Fibroblast of pulmonary artery (primary cell): ENCODE measurements at regions not wholly inside any gene's neighbourhood (a gene's known extent, or its start where the extent isn't known, plus 50 kb on each side); places are given as distances from the start of the nearest gene placed in this dataset.
"Not testable (repeated sequence)": the region's sequence is repeated elsewhere in the genome, so short reads cannot be mapped to it uniquely, and the experiment has no call there.

Experiments
- DNase-seq: peaks from one replicate; pipeline ENCODE4 v3.0.0-alpha.2; 2010; ENCODE audit warnings: low read depth
- H3K4me3 ChIP-seq: replicated peaks from 2 replicates; pipeline ENCODE4 v1.5.1; 2011; ENCODE audit warnings: low read depth, mild to moderate bottlenecking, control low read depth, low read length, moderate library complexity
- TF ChIP-seq, protein P1 (sequence below): IDR thresholded peaks from 2 replicates; pipeline ENCODE4 v1.5.1; 2011; ENCODE audit warnings: mild to moderate bottlenecking, control low read depth, low read length, inconsistent platforms; ENCODE audit errors: missing control alignments

DNA sequence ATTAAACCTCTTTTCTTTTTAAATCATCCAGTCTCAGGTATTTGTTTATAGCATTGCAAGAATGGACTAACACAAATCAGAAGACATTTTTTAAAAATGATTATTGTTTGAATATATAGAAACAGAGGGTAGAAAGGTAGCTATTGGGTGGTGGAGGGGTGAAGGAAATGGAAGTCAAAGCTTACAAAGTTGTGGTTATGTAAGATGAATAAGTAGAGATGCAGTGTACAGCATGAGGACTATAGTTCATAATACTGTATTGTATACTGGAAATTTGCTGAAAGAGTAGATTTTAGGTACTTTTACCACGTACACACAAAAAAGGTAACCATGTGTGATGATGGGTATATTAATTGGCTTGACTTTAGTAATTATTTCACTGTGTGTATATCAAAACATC lies 144.0 kb upstream of the FAM3C start:
- H3K4me3 ChIP-seq = no peak overlapping the region
- TF ChIP-seq, protein P1, sequence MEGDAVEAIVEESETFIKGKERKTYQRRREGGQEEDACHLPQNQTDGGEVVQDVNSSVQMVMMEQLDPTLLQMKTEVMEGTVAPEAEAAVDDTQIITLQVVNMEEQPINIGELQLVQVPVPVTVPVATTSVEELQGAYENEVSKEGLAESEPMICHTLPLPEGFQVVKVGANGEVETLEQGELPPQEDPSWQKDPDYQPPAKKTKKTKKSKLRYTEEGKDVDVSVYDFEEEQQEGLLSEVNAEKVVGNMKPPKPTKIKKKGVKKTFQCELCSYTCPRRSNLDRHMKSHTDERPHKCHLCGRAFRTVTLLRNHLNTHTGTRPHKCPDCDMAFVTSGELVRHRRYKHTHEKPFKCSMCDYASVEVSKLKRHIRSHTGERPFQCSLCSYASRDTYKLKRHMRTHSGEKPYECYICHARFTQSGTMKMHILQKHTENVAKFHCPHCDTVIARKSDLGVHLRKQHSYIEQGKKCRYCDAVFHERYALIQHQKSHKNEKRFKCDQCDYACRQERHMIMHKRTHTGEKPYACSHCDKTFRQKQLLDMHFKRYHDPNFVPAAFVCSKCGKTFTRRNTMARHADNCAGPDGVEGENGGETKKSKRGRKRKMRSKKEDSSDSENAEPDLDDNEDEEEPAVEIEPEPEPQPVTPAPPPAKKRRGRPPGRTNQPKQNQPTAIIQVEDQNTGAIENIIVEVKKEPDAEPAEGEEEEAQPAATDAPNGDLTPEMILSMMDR = no peak
- DNase-seq = no peak

GRCh38 chr7:121537031-121537430 lies 140.9 kb upstream of the FAM3C start:
- no peak for DNase-seq
- H3K4me3 ChIP-seq = no peak overlapping the region
- TF ChIP-seq, protein P1 = no peak

GRCh38 chr7:121531175-121532070 lies 135.3 kb upstream of the FAM3C start:
- no peak for DNase-seq
- H3K4me3 ChIP-seq = no peak overlapping the region
- TF ChIP-seq, protein P1 = no peak

DNA sequence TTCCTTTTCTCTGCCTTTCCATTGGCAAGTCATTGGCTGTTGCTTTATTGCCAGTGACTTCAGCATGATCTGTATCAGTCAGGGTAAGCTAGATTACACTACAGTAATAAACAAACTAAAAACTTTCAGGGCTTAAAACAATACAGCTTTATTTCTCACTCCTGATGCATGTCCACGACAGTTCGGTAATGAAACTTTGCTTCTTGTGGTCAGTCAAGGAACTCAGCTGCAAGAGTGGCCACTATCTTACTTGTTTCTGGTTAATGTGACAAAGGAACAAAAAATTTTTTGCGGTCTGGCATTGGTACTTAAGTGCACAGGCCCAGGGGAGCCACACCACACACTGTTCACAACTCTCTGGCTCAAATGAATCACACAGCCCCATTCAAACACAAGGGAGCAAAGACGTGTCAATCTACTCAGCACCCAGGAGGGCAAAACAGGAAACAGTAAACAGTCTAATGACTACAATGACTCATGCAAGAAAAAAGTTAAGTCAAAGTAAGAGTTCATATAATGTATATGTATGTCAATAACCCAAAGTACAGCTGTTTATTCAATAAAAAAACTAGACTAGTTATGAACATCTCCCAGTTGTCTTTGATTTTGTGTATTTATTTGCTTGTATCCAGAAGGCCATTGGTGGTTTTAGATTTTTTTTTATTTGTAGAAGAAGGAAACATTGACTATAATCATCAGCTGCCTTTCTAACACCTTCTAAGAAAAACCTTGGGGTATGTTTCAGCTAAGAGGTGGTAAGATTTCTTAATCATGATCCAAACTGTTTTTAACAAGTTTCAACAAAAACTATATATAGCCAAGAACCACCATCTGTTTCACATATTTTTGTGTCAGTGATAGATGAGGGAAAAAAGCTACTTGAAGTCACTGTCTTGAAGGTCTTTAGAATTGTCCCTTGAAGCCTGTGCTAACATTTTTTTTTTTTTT lies 134.4 kb upstream of the FAM3C start:
- DNase-seq = peak; percentile 97

DNA sequence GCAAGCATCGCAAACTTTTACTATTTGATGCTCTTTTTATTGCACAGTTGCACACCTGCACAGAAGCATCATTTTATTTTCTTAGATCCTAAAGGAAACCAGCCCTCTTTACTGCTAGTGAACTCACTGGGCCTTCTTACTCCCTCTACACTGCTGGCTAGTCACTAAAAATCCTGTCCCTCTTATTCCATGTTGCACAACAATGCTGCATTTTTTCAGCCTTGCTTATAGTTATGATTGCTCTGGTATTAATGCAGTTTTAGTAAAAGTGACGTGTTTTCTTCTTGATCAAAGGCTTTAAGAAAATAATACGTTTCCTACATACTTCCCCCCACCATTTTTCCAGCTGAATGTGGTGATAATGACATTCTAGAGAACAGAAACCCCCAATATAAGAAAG lies 132.9 kb upstream of the FAM3C start:
- TF ChIP-seq, protein P1 = no peak
- DNase-seq = peak; percentile 62
- no peak overlapping the region for H3K4me3 ChIP-seq

More for the DNA sequence above, 134.4 kb upstream of the FAM3C start:
- TF ChIP-seq, protein P1 = no peak
- no peak overlapping the region for H3K4me3 ChIP-seq

DNA sequence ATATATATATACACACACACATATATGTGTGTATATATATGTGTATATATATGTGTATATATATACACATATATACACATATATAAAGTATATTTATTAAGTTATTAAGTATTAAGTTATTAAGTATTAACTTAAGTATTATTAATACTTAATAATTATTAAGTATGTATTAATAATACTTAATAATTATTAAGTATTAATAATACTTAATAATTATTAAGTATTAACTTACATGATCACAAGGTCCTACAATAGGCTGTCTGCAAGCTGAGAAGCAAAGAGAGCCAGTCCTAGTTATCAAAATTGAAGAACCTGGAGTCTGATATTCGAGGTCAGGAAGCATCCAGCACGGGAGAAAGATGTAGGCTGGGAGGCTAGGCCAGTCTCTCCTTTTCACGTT lies 130.1 kb upstream of the FAM3C start:
- not testable (repeated sequence) for DNase-seq, H3K4me3 ChIP-seq
